OCI-LY7 (cell line): ENCODE measurements at regions not wholly inside any gene's neighbourhood (a gene's known extent, or its start where the extent isn't known, plus 50 kb on each side); places are given as distances from the start of the nearest gene placed in this dataset.

Experiments used
- BruUV-seq: library from RNA; stranded (reverse); fragments of 400-500 nt; replicated peaks from 2 replicates; lab custom pipeline; 2021; lab: Mats Ljungman, UMichigan
- CTCF ChIA-PET: fragments of 300-600 bp; sonication (Branson Sonifier 250); formaldehyde crosslinking; loops from one replicate; lab custom pipeline; 2022; ENCODE audit warnings: antibody characterized with exemption; ENCODE audit not compliant: unreplicated experiment; lab: Charles Lee
- POLR2A ChIA-PET: fragments of 300-600 bp; sonication (Branson Sonifier 250); formaldehyde crosslinking; loops from one replicate; lab custom pipeline; 2022; ENCODE audit warnings: antibody characterized with exemption; lab: Charles Lee
- DNase-seq: peaks from one replicate; pipeline ENCODE4 v3.0.0-alpha.2; 2015; ENCODE audit warnings: low spot score
- H2AFZ ChIP-seq: fragments of 200-600 bp; sonication (generic), shearing (Covaris generic); 2 replicates; pipeline ENCODE4 v1.6.1; 2014; ENCODE audit warnings: mild to moderate bottlenecking, antibody characterized with exemption, low read length, moderate library complexity
- H3K27ac ChIP-seq: fragments of 200-600 bp; sonication (generic); 2 replicates; pipeline ENCODE4 v1.5.1; 2014; ENCODE audit warnings: mixed run types, low read depth, mild to moderate bottlenecking, moderate library complexity, low read length, inconsistent platforms; ENCODE audit not compliant: poor library complexity, severe bottlenecking
- H3K36me3 ChIP-seq: fragments of 200-600 bp; sonication (generic); 2 replicates; pipeline ENCODE4 v1.6.1; 2014; ENCODE audit warnings: mild to moderate bottlenecking, antibody characterized with exemption, low read length, moderate library complexity, mixed read lengths; ENCODE audit not compliant: insufficient read depth
- H3K4me1 ChIP-seq: fragments of 200-600 bp; sonication (generic); 2 replicates; pipeline ENCODE4 v1.5.1; 2014; ENCODE audit warnings: mild to moderate bottlenecking, low read length; ENCODE audit not compliant: insufficient read depth, poor library complexity, severe bottlenecking
- H3K4me2 ChIP-seq: fragments of 200-600 bp; sonication (generic); 2 replicates; pipeline ENCODE4 v1.6.1; 2014; ENCODE audit warnings: mild to moderate bottlenecking, low read length
- H3K4me3 ChIP-seq: fragments of 200-600 bp; sonication (generic); 2 replicates; pipeline ENCODE4 v1.5.1; 2014; ENCODE audit warnings: mild to moderate bottlenecking, low read depth, low read length; ENCODE audit not compliant: poor library complexity, severe bottlenecking
- H3K79me2 ChIP-seq: fragments of 200-600 bp; sonication (generic); 2 replicates; pipeline ENCODE4 v1.6.1; 2016; ENCODE audit warnings: low read depth, mild to moderate bottlenecking, low read length, moderate library complexity, mixed read lengths; ENCODE audit not compliant: insufficient read depth
- H3K9me2 ChIP-seq: fragments of 200-600 bp; sonication (generic); 2 replicates; pipeline ENCODE4 v1.6.1; 2016; ENCODE audit warnings: mild to moderate bottlenecking, low read length, mixed read lengths; ENCODE audit not compliant: insufficient read depth
- H3K9me3 ChIP-seq: fragments of 200-600 bp; sonication (generic); 2 replicates; pipeline ENCODE4 v1.6.1; 2014; ENCODE audit warnings: mild to moderate bottlenecking, mixed run types, low read length, mixed read lengths
- H4K20me1 ChIP-seq: fragments of 200-600 bp; sonication (generic); 2 replicates; pipeline ENCODE4 v1.6.1; 2014; ENCODE audit warnings: mild to moderate bottlenecking, antibody characterized with exemption, low read length, moderate library complexity, mixed read lengths; ENCODE audit not compliant: insufficient read depth
- CTCF ChIP-seq: fragments of 200-600 bp; sonication (generic); conservative IDR thresholded peaks from 2 replicates; pipeline ENCODE4 v1.5.1; 2014; ENCODE audit warnings: mild to moderate bottlenecking, antibody characterized with exemption, low read length, moderate library complexity, mixed read lengths
- EZH2phosphoT487 ChIP-seq: fragments of 200-600 bp; sonication (generic); IDR thresholded peaks from 2 replicates; pipeline ENCODE4 v1.6.1; 2018; ENCODE audit warnings: low read depth, borderline replicate concordance, mild to moderate bottlenecking, mixed run types, antibody characterized with exemption, low read length, moderate library complexity, mixed read lengths
- intact Hi-C: fragments of 100-400 bp; cut with micrococcal nuclease; formaldehyde crosslinking; loops from one replicate; pipeline ENCODE4 v1.10.0; 2022; ENCODE audit not compliant: unreplicated experiment

DNA sequence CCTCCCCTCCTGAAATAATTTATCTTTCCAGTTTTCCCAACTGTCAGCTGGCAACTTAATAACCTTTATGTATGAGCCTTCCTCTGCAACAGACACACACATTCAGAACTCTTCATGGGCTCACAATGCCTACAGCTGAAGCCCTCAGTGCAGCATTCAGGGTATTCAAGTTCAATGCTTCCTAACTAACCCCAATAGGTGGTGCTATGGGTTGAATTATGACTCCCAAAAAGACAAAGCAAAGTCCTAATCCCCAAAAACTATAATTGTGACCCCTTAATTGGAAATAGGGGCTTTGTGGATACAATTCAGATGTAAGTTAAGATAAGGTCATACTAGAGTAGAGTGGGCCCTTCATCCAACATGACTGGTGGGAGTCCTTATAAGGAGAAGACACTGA lies 202.2 kb downstream of the SUCLA2 start:
- ChIA-PET CTCF (no interaction called here), POLR2A (no interaction called here)
- Histone ChIP-seq H3K9me3 (no peaks in the 10 kb centered on the region), H3K36me3 (no peaks in the 10 kb centered on the region), H3K4me1 (no peaks in the 10 kb centered on the region), H4K20me1 (no peaks in the 10 kb centered on the region), H3K27ac (no peak overlapping the region), H2AFZ (no peak overlapping the region), H3K79me2 (no peaks in the 10 kb centered on the region), H3K4me3 (no peak overlapping the region), H3K9me2 (no peaks in the 10 kb centered on the region), H3K4me2 (no peak overlapping the region)
- intact Hi-C loops = no loop called here
- no peak for TF ChIP-seq EZH2phosphoT487
- TF ChIP-seq CTCF = peak; percentile 38; the same call in 1 of the 2 replicates
- BruUV-seq = no TSS peak
- DNase-seq = no peak

GRCh38 chr13:47798194-47798593 lies 202.9 kb downstream of the SUCLA2 start:
- intact Hi-C loops = no loop called here
- no peaks in the 10 kb centered on the region for H3K79me2 ChIP-seq
- no peak overlapping the region for H3K4me3 ChIP-seq
- H3K9me2 ChIP-seq = no peaks in the 10 kb centered on the region
- CTCF ChIA-PET = no interaction called here
- TF ChIP-seq EZH2phosphoT487 (no peak), CTCF (no peak)
- no peaks in the 10 kb centered on the region for H3K4me1 ChIP-seq
- H3K4me2 ChIP-seq = no peak overlapping the region
- H4K20me1 ChIP-seq = no peaks in the 10 kb centered on the region
- no TSS peak for BruUV-seq
- H3K36me3 ChIP-seq = no peaks in the 10 kb centered on the region
- H2AFZ ChIP-seq = no peak overlapping the region
- no peak for DNase-seq
- H3K27ac ChIP-seq = no peak overlapping the region
- no peaks in the 10 kb centered on the region for H3K9me3 ChIP-seq
- POLR2A ChIA-PET = no interaction called here

GRCh38 chr13:47796816-47797215 lies 204.3 kb downstream of the SUCLA2 start:
- TF ChIP-seq EZH2phosphoT487 (no peak), CTCF (no peak)
- no TSS peak for BruUV-seq
- DNase-seq = no peak
- intact Hi-C loops = no loop called here
- H3K4me3 ChIP-seq = no peak overlapping the region
- H3K36me3 ChIP-seq = no peaks in the 10 kb centered on the region
- H2AFZ ChIP-seq = no peak overlapping the region
- POLR2A ChIA-PET = no interaction called here
- CTCF ChIA-PET = no interaction called here
- H3K4me1 ChIP-seq = no peaks in the 10 kb centered on the region
- H3K4me2 ChIP-seq = no peak overlapping the region
- H3K9me3 ChIP-seq = no peaks in the 10 kb centered on the region
- H3K79me2 ChIP-seq = no peaks in the 10 kb centered on the region
- H3K9me2 ChIP-seq = no peaks in the 10 kb centered on the region
- H3K27ac ChIP-seq = no peak overlapping the region
- H4K20me1 ChIP-seq = no peaks in the 10 kb centered on the region
